ENCODE measurements at regions not wholly inside any gene's neighbourhood (a gene's known extent, or its start where the extent isn't known, plus 50 kb on each side); places are given as distances from the start of the nearest gene placed in this dataset.

- no peak for DNase-seq (ENCODE audit: extremely low spot score in 2 of 2)
- TF ChIP-seq POLR2A (IDR thresholded peaks at IDR 0.05) (no peak), POLR2AphosphoS5 (IDR thresholded peaks at IDR 0.05; ENCODE audit: insufficient read depth in 1 of 2, low read depth in 1 of 2) (no peak)
- TF ChIP-seq, protein P1, sequence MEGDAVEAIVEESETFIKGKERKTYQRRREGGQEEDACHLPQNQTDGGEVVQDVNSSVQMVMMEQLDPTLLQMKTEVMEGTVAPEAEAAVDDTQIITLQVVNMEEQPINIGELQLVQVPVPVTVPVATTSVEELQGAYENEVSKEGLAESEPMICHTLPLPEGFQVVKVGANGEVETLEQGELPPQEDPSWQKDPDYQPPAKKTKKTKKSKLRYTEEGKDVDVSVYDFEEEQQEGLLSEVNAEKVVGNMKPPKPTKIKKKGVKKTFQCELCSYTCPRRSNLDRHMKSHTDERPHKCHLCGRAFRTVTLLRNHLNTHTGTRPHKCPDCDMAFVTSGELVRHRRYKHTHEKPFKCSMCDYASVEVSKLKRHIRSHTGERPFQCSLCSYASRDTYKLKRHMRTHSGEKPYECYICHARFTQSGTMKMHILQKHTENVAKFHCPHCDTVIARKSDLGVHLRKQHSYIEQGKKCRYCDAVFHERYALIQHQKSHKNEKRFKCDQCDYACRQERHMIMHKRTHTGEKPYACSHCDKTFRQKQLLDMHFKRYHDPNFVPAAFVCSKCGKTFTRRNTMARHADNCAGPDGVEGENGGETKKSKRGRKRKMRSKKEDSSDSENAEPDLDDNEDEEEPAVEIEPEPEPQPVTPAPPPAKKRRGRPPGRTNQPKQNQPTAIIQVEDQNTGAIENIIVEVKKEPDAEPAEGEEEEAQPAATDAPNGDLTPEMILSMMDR (IDR thresholded peaks at IDR 0.05): no peak
- Histone ChIP-seq H3K36me3 (no peaks in the 10 kb centered on the region), H3K27me3 (no peaks in the 10 kb centered on the region), H3K4me3 (no peak overlapping the region), H3K4me1 (no peaks in the 10 kb centered on the region), H3K27ac (no peak overlapping the region), H3K9me3 (no peaks in the 10 kb centered on the region)
- intact Hi-C loops (cut with DNase I): no loop called here
Observed at GRCh38 chr15:38781196-38781595, 216.6 kb upstream of the RASGRP1 start.

- Histone ChIP-seq H3K36me3 (no peaks in the 10 kb centered on the region), H3K27me3 (no peaks in the 10 kb centered on the region), H3K9me3 (no peaks in the 10 kb centered on the region), H3K4me1 (no peaks in the 10 kb centered on the region), H3K4me3 (no peak overlapping the region), H3K27ac (no peak overlapping the region)
- TF ChIP-seq, protein P1 (IDR thresholded peaks at IDR 0.05): no peak
- TF ChIP-seq POLR2A (IDR thresholded peaks at IDR 0.05): no peak
- TF ChIP-seq POLR2AphosphoS5 (IDR thresholded peaks at IDR 0.05; ENCODE audit: insufficient read depth in 1 of 2, low read depth in 1 of 2): no peak
- DNase-seq (ENCODE audit: extremely low spot score in 2 of 2): no peak
- intact Hi-C loops (cut with DNase I): no loop called here
Observed at GRCh38 chr15:38782156-38782555, 217.5 kb upstream of the RASGRP1 start.

DNA sequence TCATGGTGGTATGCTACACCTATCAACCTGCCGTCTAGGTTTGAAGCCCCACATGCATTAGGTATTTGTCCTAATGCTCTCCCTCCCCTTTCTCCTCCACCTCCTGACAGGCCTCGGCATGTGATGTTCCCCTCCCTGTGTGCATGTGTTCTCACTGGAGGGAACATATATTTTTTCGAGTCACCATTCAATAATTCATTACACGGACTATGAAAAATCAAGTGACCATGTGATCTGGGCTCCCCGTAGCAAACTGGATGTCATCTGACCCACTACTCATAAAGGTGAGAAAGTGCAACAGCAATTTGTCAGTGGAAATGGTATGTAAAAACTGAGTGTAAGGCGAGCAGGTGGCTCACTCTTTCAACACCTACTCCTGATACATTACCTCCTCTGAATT lies 224.3 kb upstream of the RASGRP1 start:
- no peaks in the 10 kb centered on the region for H3K4me1 ChIP-seq
- no peaks in the 10 kb centered on the region for H3K27me3 ChIP-seq
- no peak for TF ChIP-seq POLR2A (IDR thresholded peaks at IDR 0.05)
- TF ChIP-seq, protein P1 (IDR thresholded peaks at IDR 0.05): no peak
- no peak for DNase-seq (ENCODE audit: extremely low spot score in 2 of 2)
- intact Hi-C loops (cut with DNase I): no loop called here
- no peak overlapping the region for H3K4me3 ChIP-seq
- H3K36me3 ChIP-seq: no peaks in the 10 kb centered on the region
- H3K27ac ChIP-seq: no peak overlapping the region
- H3K9me3 ChIP-seq: no peaks in the 10 kb centered on the region

GRCh38 chr15:38789566-38789965 lies 225.0 kb upstream of the RASGRP1 start:
- H3K36me3 ChIP-seq: no peaks in the 10 kb centered on the region
- no peak overlapping the region for H3K4me3 ChIP-seq
- no peak overlapping the region for H3K27ac ChIP-seq
- H3K4me1 ChIP-seq: no peaks in the 10 kb centered on the region
- DNase-seq (ENCODE audit: extremely low spot score in 2 of 2): no peak
- intact Hi-C loops (cut with DNase I): no loop called here
- H3K9me3 ChIP-seq: no peaks in the 10 kb centered on the region
- H3K27me3 ChIP-seq: no peaks in the 10 kb centered on the region
- no peak for TF ChIP-seq POLR2A (IDR thresholded peaks at IDR 0.05)

- H3K27ac ChIP-seq: no peak overlapping the region
- TF ChIP-seq POLR2AphosphoS5 (IDR thresholded peaks at IDR 0.05; ENCODE audit: insufficient read depth in 1 of 2, low read depth in 1 of 2): no peak
- TF ChIP-seq, protein P1 (IDR thresholded peaks at IDR 0.05): no peak
- TF ChIP-seq POLR2A (IDR thresholded peaks at IDR 0.05): no peak
- no peak for DNase-seq (ENCODE audit: extremely low spot score in 2 of 2)
- H3K9me3 ChIP-seq: no peaks in the 10 kb centered on the region
- H3K4me1 ChIP-seq: no peaks in the 10 kb centered on the region
- intact Hi-C loops (cut with DNase I): no loop called here
- no peaks in the 10 kb centered on the region for H3K27me3 ChIP-seq
- H3K4me3 ChIP-seq: no peak overlapping the region
- H3K36me3 ChIP-seq: no peaks in the 10 kb centered on the region
Observed at GRCh38 chr15:38793206-38793810, 228.7 kb upstream of the RASGRP1 start.

All from vagina (tissue), 2 donors.